Mesodermal cell (in vitro differentiated cells): ENCODE measurements at regions not wholly inside any gene's neighbourhood (a gene's known extent, or its start where the extent isn't known, plus 50 kb on each side); places are given as distances from the start of the nearest gene placed in this dataset.

Experiments
- H3K27ac ChIP-seq: 2 replicates; pipeline ENCODE4 v1.7.0; 2013; ENCODE audit warnings: mild to moderate bottlenecking, low read depth, low read length, moderate library complexity; ENCODE audit not compliant: severe bottlenecking
- H3K36me3 ChIP-seq: 2 replicates; pipeline ENCODE4 v1.7.1; 2013; ENCODE audit warnings: mild to moderate bottlenecking, low read length, moderate library complexity; ENCODE audit not compliant: control insufficient read depth, insufficient read depth
- H3K4me1 ChIP-seq: one replicate; pipeline ENCODE4 v1.7.1; 2013; ENCODE audit warnings: mild to moderate bottlenecking, low read length; ENCODE audit not compliant: insufficient read depth, control insufficient read depth, poor library complexity, severe bottlenecking
- H3K4me3 ChIP-seq: 2 replicates; pipeline ENCODE4 v1.7.0; 2013; ENCODE audit warnings: low read length, control low read depth, mild to moderate bottlenecking; ENCODE audit not compliant: insufficient read depth, poor library complexity, severe bottlenecking; ENCODE audit errors: extremely low read depth
- H3K9me3 ChIP-seq: 2 replicates; pipeline ENCODE4 v1.7.1; 2013; ENCODE audit warnings: mild to moderate bottlenecking, low read length, moderate library complexity; ENCODE audit not compliant: control insufficient read depth
- WGBS, 2 experiments: methylation state at CpG; one replicate each; pipeline ENCODE4 v1.1.5; 2013; ENCODE audit warnings: missing lambda C conversion rate in 2 of 2; ENCODE audit not compliant: insufficient coverage in 2 of 2; 5-methylcytosine and 5-hydroxymethylcytosine counted together

DNA sequence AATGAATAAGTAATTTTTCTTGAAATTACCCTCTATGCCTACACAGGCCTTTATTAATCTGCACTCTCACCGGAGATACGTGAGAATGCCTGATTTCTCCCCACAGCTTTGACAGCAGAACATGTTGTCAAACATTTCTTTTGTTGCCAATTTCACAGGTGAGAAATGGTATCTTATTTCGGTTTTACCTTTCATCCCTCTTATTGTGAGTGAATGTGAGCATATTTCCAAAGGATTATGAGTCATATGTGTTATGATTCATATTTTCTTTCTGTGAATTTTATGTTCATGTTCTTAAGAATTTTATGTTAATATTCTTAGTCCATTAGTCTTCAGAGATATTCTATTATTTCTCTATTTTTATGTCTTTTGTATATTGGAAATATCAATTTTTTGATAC, 965.1 kb downstream of the CCSER2 start:
- Histone ChIP-seq H3K36me3 (no peaks in the 10 kb centered on the region), H3K4me3 (no peak overlapping the region), H3K9me3 (no peaks in the 10 kb centered on the region), H3K27ac (no peak overlapping the region), H3K4me1 (no peaks in the 10 kb centered on the region)
- no CpG with 5 or more reads among the region's 3 CpGs for WGBS, 2 experiments

DNA sequence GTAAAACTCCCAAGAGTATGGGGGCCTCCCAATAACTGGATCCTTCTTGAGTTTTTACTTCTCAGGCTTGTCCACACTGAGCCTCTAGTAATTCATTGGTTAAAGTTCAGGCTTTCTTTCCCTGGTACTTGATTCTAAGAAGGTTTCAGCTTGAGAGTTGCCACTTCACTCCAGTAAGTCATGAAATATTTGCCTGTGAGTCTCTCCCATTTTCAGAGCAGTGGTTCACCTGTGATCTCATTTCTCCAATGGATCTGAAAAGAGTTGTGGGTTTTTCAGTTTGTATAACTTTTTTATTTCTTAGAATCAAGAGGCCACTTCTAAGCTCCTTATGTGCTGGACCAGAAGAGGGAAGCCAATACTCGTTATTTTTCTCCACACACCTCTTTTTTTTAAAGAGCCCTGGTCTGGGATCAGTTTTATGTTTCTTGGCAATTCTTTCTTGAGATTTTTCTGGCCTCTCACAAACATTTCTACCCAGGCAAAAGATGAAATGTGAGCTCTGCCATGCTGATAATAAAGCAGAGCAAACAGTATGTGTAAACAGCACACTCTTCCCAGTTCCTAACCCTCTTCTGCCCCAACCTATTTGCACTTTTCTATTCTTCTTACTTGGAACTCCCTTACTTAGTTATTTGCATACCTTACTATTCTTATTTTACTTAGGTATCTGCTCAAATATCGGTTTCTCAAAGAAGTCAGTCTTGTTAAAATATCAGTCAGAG, 983.4 kb downstream of the CCSER2 start:
- Histone ChIP-seq H3K9me3 (no peaks in the 10 kb centered on the region), H3K4me1 (no peaks in the 10 kb centered on the region), H3K36me3 (no peaks in the 10 kb centered on the region), H3K4me3 (no peak overlapping the region), H3K27ac (no peak overlapping the region)
- WGBS, 2 experiments: no CpG with 5 or more reads among the region's 2 CpGs

DNA sequence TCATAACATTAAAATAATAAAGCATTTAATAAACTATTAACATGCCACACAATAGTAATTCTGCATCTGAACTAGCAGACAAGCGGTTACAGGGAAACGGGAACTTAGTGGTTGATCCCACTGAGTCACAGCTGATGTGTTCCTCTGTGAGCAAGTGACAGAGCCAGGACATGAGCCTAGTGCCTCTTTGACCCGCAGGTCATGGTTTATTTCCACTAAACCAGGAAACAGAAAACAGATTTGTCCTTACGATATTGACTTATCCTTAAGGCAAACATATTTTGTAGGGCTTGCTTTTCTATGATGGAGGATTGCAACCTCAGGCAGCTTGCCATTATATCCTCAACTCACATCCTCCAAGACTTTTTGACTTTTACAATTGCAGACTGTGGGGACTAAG, 987.3 kb downstream of the CCSER2 start:
- peaks cover 2% of the 10 kb centered on the region for H3K4me1 ChIP-seq
- no peaks in the 10 kb centered on the region for H3K9me3 ChIP-seq
- H3K27ac ChIP-seq: no peak overlapping the region
- H3K4me3 ChIP-seq: no peak overlapping the region
- 52 to 79% methylated on average over 2 of the region's 4 CpGs for WGBS, 2 experiments
- no peaks in the 10 kb centered on the region for H3K36me3 ChIP-seq

DNA sequence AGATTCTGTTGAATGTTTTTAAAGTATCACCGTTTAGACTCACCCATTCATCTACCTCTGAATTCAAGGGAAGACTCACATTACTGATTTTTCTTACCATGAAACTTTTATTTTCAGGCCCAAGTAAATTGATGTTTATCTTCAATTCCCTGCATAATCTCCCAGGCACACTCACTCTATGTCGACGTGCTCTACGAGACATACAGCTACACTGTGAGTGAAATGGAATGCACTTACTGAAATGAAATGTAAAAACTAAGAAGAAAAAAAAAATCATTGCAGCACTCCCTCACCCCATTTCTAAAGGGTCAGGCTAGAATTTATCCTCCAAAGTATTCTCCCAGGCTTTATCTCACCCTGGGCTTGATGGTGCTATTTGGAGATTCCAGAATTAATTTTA, 987.9 kb downstream of the CCSER2 start:
- Histone ChIP-seq H3K4me1 (peaks cover 2% of the 10 kb centered on the region), H3K4me3 (no peak overlapping the region), H3K27ac (no peak overlapping the region), H3K9me3 (no peaks in the 10 kb centered on the region), H3K36me3 (no peaks in the 10 kb centered on the region)
- WGBS, 2 experiments: 100% methylated on average over 1 of the region's 4 CpGs; no CpG with 5 or more reads in 1 of the 2 experiments

DNA sequence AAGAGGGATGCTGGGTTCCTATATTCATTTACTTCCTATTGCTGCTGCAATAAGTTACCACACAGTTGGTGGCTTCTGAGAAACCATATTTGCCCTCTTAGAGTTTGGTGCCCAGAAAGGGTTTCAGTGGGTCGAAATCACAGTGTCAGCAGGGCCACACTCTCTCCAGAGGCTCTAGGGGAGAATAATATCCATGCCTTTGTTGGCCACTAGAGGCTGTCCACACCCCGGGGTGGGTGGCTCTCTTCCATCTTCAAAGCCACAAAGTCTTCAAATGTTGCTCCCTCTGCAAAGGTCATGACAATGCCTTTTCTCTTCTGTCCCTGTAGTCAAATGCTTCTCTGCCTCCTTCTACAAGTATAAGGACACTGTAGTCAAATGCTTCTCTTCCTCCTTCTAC, 989.4 kb downstream of the CCSER2 start:
- H3K36me3 ChIP-seq: no peaks in the 10 kb centered on the region
- peaks cover 2% of the 10 kb centered on the region for H3K4me1 ChIP-seq
- 76 to 80% methylated on average over 2 of the region's 2 CpGs for WGBS, 2 experiments
- no peak overlapping the region for H3K27ac ChIP-seq
- H3K4me3 ChIP-seq: no peak overlapping the region
- H3K9me3 ChIP-seq: no peaks in the 10 kb centered on the region

DNA sequence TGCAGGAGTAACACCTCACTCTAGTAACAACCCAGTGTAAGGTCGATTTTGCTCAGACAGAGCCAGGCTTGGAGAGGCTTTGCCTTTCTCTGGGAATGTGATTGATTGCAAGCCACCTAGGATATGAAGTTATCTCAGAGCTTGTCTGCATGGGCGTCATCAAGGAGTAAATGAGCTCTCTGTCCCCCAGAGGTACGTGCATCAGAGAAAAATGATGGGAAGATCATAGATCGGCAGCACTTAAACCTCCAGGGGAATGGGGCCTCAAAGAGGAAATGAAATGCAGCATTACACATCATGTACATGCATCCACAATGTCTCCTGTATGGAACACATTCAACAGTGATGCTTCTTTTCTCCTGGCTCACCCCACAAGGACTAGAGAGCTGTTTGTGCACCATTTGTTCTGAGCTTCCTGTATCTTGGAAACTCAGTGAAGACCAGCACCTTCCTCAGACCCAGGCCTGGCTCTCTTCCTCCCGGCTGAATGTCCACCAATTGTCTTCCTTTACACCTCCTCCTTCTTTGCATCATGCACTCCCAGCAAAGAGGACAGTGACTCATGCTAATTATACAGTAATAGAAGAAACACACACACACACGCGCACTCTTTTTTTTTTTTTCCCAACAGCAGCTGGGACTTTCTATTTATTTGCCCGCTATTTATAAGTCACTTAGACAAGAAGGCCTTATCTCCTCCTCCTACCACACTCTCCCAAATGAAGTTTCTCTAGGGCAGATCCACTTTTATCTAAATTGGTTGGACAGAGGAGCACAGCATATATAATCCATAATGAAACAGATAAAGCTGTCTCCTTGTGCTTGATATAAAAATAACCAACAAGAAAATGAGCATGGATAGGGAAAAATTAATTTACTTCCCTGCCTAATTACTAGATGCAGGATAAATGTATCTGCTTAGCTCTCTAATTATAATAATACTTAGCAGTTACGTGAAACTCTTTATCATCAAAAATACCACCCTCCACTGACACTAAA, 990.7 kb downstream of the CCSER2 start:
- no peaks in the 10 kb centered on the region for H3K36me3 ChIP-seq
- H3K9me3 ChIP-seq: no peaks in the 10 kb centered on the region
- peaks cover 2% of the 10 kb centered on the region for H3K4me1 ChIP-seq
- no peak overlapping the region for H3K27ac ChIP-seq
- WGBS, 2 experiments: 82 to 93% methylated on average over 6 of the region's 9 CpGs
- no peak overlapping the region for H3K4me3 ChIP-seq

DNA sequence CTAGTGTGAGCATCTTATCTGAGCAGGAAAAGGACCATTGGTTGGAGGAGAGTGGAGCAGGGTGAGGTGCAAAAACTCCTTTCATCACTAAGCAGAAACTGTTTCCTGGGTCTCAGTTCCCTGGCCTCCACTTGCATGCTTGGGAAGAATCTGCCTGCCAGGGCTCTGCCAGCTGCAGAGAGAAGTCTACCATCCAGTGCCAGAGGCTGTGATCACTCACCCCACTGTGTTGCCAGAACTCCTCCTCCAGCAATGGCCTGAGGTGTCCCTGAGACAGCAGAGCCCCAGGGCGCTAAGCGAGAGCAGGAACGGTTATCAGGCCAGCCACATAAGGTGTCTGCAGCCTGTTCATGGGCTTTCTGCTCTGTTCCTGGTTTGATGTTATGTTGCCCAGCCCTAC, 991.4 kb downstream of the CCSER2 start:
- Histone ChIP-seq H3K36me3 (no peaks in the 10 kb centered on the region), H3K4me1 (peaks cover 2% of the 10 kb centered on the region), H3K4me3 (no peak overlapping the region), H3K9me3 (no peaks in the 10 kb centered on the region), H3K27ac (no peak overlapping the region)
- 81 to 82% methylated on average over 3 of the region's 3 CpGs for WGBS, 2 experiments

DNA sequence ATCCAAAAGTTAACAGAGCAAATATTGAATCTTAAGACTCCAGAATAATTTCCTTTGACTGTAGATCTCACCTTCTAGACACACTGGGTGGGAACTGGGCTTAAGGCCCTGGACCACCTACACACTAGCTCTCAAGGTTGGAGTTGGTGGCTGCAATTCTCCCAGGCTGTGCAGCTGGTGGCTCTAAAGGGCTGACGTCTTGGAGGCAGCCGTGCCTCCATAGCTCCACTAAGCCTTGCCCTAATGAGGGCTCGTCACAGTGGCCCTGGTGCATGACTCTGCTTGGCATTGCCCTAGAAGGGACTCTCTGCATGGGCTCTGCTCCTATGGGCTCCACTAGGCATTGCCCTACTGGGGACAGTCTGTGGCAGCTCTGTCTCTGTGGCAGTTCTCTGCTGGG, 1005.2 kb downstream of the CCSER2 start:
- 83 to 97% methylated on average over 1 to 3 of the region's 3 CpGs for WGBS, 2 experiments
- Histone ChIP-seq H3K4me1 (no peaks in the 10 kb centered on the region), H3K27ac (no peak overlapping the region)

DNA sequence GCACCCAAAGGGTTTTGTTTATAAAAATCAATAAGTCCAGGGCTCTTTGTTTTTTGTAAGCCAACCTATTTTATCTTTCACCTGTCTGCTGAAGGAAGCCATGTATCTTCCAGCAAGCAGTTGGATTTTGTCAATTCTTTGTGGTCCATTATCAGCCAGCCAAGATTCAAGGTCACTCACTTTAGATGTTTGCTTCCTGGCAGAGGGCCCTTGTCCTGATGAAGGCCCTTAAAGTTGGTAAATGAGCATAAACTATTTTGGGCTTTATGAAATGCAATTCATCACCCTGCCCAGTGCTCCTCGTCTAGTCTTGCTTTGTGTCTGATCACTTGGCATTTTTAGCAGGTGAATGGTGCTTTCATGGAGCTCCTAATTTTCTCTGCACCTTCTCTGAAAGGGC, 1004.2 kb downstream of the GRID1 start:
- H3K4me3 ChIP-seq: no peak overlapping the region
- WGBS, 2 experiments: 83 to 89% methylated on average over 1 of the region's 1 CpG

More for the DNA sequence above, 1005.2 kb downstream of the CCSER2 start:
- Histone ChIP-seq H3K9me3 (no peaks in the 10 kb centered on the region), H3K36me3 (no peaks in the 10 kb centered on the region), H3K4me3 (no peak overlapping the region)

DNA sequence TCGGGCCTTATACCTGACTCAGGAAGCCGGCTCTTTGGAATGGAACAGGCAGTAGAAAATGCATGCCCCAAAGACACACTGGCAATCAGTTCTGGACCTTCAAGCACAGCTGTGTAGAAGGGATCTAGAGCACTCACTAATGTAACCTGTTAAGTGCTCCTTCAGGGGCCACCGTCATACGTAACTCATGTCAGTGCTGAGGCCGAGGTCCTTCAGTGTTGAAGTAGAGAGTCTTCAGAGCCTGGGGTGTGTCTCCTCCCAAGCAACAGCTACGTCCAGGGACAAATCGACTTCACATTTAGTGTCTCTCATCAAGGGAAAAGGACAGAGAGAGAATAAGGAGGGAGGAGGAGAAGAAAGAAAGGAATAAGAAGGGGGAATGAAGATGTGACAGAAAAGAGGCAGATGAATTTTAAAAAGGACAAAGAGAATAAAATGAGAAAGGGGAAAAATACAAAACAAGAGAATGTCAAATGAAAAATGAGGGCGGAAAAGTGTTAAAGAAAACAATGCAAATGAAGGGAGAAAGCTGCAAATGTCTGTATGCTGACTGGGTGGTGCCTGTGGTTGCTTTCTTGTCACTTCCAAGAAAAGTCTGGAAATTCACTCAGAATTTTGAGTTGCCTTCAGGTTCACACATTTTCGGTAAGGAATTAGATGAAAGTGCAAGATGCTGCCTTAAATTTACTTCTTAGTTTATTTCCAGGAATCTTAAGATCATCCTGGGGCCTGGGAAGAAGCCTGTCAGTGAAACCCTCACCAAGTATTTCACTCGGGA, 989.4 kb downstream of the GRID1 start:
- no peaks in the 10 kb centered on the region for H3K36me3 ChIP-seq
- no peak overlapping the region for H3K4me3 ChIP-seq
- no peak overlapping the region for H3K27ac ChIP-seq
- no peaks in the 10 kb centered on the region for H3K9me3 ChIP-seq
- 93 to 95% methylated on average over 5 to 8 of the region's 10 CpGs for WGBS, 2 experiments
- H3K4me1 ChIP-seq: no peaks in the 10 kb centered on the region

More for the DNA sequence above, 1004.2 kb downstream of the GRID1 start:
- H3K4me1 ChIP-seq: no peaks in the 10 kb centered on the region
- H3K9me3 ChIP-seq: no peaks in the 10 kb centered on the region
- no peaks in the 10 kb centered on the region for H3K36me3 ChIP-seq
- H3K27ac ChIP-seq: no peak overlapping the region
